GM12878 (cell line): ENCODE measurements at regions not wholly inside any gene's neighbourhood (a gene's known extent, or its start where the extent isn't known, plus 50 kb on each side); places are given as distances from the start of the nearest gene placed in this dataset.

Experiments
- ATAC-seq: fragments of 200-7000 bp; cut with Tn5 transposase; 3 replicates; pipeline ENCODE4 v1.9.1; 2020; ENCODE audit warnings: mild to moderate bottlenecking, moderate library complexity
- BruUV-seq: library from RNA; stranded (reverse); fragments of 400-500 nt; replicated peaks from 2 replicates; lab custom pipeline; 2021; lab: Mats Ljungman, UMichigan
- CTCF ChIA-PET: fragments of 300-600 bp; sonication (Branson Sonifier 250); formaldehyde crosslinking; extraction: SDS; loops from one replicate; lab custom pipeline; 2021; ENCODE audit warnings: inconsistent platforms; lab: Yijun Ruan, JAX
- POLR2A ChIA-PET: fragments of 350-600 bp; formaldehyde crosslinking; extraction: SDS; loops from one replicate; lab custom pipeline; 2021; ENCODE audit warnings: inconsistent platforms; lab: Charles Lee
- RAD21 ChIA-PET: fragments of 300-600 bp; sonication (Branson Sonifier 250); formaldehyde crosslinking; loops from one replicate; lab custom pipeline; 2023; ENCODE audit warnings: antibody characterized with exemption; ENCODE audit not compliant: unreplicated experiment; lab: Charles Lee
- SMC1A ChIA-PET: fragments of 300-600 bp; sonication (Branson Sonifier 250); formaldehyde crosslinking; loops from one replicate; lab custom pipeline; 2023; ENCODE audit not compliant: unreplicated experiment, uncharacterized antibody; lab: Charles Lee
- DNase-seq: peaks from one replicate; pipeline ENCODE4 v3.0.0-alpha.2; 2011; ENCODE audit warnings: low read depth, low spot score
- FAIRE-seq: peaks from 3 replicates; lab custom pipeline; 2011; peaks lifted over from hg19 to GRCh38; lab: Jason Lieb, UNC
- H2AFZ ChIP-seq: 2 replicates; pipeline ENCODE4 v1.6.0; 2011; ENCODE audit warnings: low read depth, low read length, control low read depth; ENCODE audit not compliant: control insufficient read depth
- H3K27ac ChIP-seq: 2 replicates; pipeline ENCODE4 v1.5.1; 2011; ENCODE audit warnings: control low read depth; ENCODE audit not compliant: control insufficient read depth, insufficient read depth
- H3K27me3 ChIP-seq, 2 experiments: replicated peaks in 1 of 2; 2 replicates each; pipeline versions ENCODE4 v1.6.0 to v1.6.1; 2011; ENCODE audit warnings: low read length in 1 of 2; ENCODE audit not compliant: control insufficient read depth in 2 of 2, insufficient read depth in 2 of 2
- H3K36me3 ChIP-seq, 2 experiments: 2 replicates each; pipeline ENCODE4 v1.5.1; 2011; ENCODE audit warnings: low read length in 1 of 2; ENCODE audit not compliant: control insufficient read depth in 2 of 2, insufficient read depth in 2 of 2
- H3K4me1 ChIP-seq: 2 replicates; pipeline ENCODE4 v1.6.1; 2011; ENCODE audit warnings: mild to moderate bottlenecking, low read length, moderate library complexity, mixed read lengths; ENCODE audit not compliant: control insufficient read depth, insufficient read depth
- H3K4me2 ChIP-seq: 2 replicates; pipeline ENCODE4 v1.6.0; 2011; ENCODE audit warnings: control low read depth; ENCODE audit not compliant: control insufficient read depth, insufficient read depth
- H3K4me3 ChIP-seq: fragments of 200-600 bp; sonication (generic); 2 replicates; pipeline ENCODE4 v1.5.1; 2016
- H3K79me2 ChIP-seq: 2 replicates; pipeline ENCODE4 v1.6.0; 2011; ENCODE audit warnings: low read length; ENCODE audit not compliant: control insufficient read depth, insufficient read depth
- H3K9ac ChIP-seq: 2 replicates; pipeline ENCODE4 v1.8.0; 2011; ENCODE audit warnings: low read length, control low read depth, mixed read lengths; ENCODE audit not compliant: control insufficient read depth, insufficient read depth
- H3K9me3 ChIP-seq: replicated peaks from 3 replicates; pipeline ENCODE4 v1.5.1; 2011; ENCODE audit warnings: mild to moderate bottlenecking, low read length; ENCODE audit not compliant: control insufficient read depth, insufficient read depth
- H4K20me1 ChIP-seq: 2 replicates; pipeline ENCODE4 v1.6.0; 2011; ENCODE audit not compliant: control insufficient read depth, insufficient read depth
- ATF7 ChIP-seq: fragments of 450-650 bp; IDR thresholded peaks from 2 replicates; pipeline ENCODE4 v1.6.1; 2016; ENCODE audit warnings: low read depth, mild to moderate bottlenecking
- CBFB ChIP-seq: IDR thresholded peaks from 2 replicates; pipeline ENCODE4 v1.6.1; 2016; ENCODE audit warnings: antibody characterized with exemption, low read depth
- EGR1 ChIP-seq, 2 experiments: IDR thresholded peaks; 1 replicate in 1 of 2; 2 replicates in 1 of 2; pipeline ENCODE4 v1.6.1; 2011 to 2012; ENCODE audit warnings: low read depth in 2 of 2, low read length in 2 of 2, borderline replicate concordance in 1 of 2, mild to moderate bottlenecking in 1 of 2, moderate library complexity in 1 of 2
- ESRRA ChIP-seq: IDR thresholded peaks from 2 replicates; pipeline ENCODE4 v1.6.1; 2012; ENCODE audit warnings: mild to moderate bottlenecking, low read length, improper control_type of control experiment
- EZH2 ChIP-seq: IDR thresholded peaks from 2 replicates; pipeline ENCODE4 v1.6.1; 2012; ENCODE audit warnings: low read depth, mild to moderate bottlenecking, control low read depth, inconsistent platforms, low read length, borderline replicate concordance; ENCODE audit not compliant: control insufficient read depth
- JUNB ChIP-seq: IDR thresholded peaks from 2 replicates; pipeline ENCODE4 v1.6.1; 2016; ENCODE audit warnings: antibody characterized with exemption, mild to moderate bottlenecking
- KAT2A ChIP-seq: conservative IDR thresholded peaks from 2 replicates; pipeline ENCODE4 v1.6.1; 2011; ENCODE audit warnings: low read depth, low read length; ENCODE audit not compliant: control insufficient read depth
- KLF5 ChIP-seq: fragments of 450-650 bp; IDR thresholded peaks from 2 replicates; pipeline ENCODE4 v1.6.1; 2014; ENCODE audit warnings: mild to moderate bottlenecking; ENCODE audit not compliant: partially characterized antibody
- NFYA ChIP-seq: IDR thresholded peaks from 2 replicates; pipeline ENCODE4 v1.6.1; 2011; ENCODE audit warnings: low read depth, mild to moderate bottlenecking, low read length, improper control_type of control experiment, borderline replicate concordance
- SMAD5 ChIP-seq: IDR thresholded peaks from 2 replicates; pipeline ENCODE4 v1.6.1; 2016; ENCODE audit warnings: antibody characterized with exemption, low read depth
- SPI1 ChIP-seq: IDR thresholded peaks from 2 replicates; pipeline ENCODE4 v1.6.1; 2011; ENCODE audit warnings: low read depth, mild to moderate bottlenecking, low read length, moderate library complexity, borderline replicate concordance; ENCODE audit not compliant: insufficient read depth
- SREBF2 ChIP-seq: IDR thresholded peaks from 2 replicates; pipeline ENCODE4 v1.6.1; 2012; ENCODE audit warnings: mild to moderate bottlenecking, low read length
- YY1 ChIP-seq: IDR thresholded peaks from 2 replicates; pipeline ENCODE4 v1.6.1; 2011; ENCODE audit warnings: low read depth, mild to moderate bottlenecking, low read length
- ZBED1 ChIP-seq: IDR thresholded peaks from 2 replicates; pipeline ENCODE4 v1.6.1; 2016; ENCODE audit warnings: borderline replicate concordance
- WGBS: methylation state at CpG from one replicate; pipeline ENCODE4 v1.1.6; 2016; ENCODE audit warnings: low lambda C conversion rate; ENCODE audit not compliant: insufficient replicate concordance, insufficient coverage; ENCODE audit errors: missing lambda C conversion rate; 5-methylcytosine and 5-hydroxymethylcytosine counted together
- in situ Hi-C: fragments of 300-500 bp; cut with MboI; formaldehyde crosslinking; loops from 9 replicates; pipeline ENCODE4 v1.14.3; 2018; ENCODE audit warnings: mixed read lengths
- intact Hi-C: fragments of 100-400 bp; cut with micrococcal nuclease; formaldehyde crosslinking; loops from one replicate; pipeline ENCODE4 v1.14.2; 2022; ENCODE audit not compliant: unreplicated experiment
- TF ChIP-seq, protein P1 (sequence below): fragments of 150-350 bp; IDR thresholded peaks from 2 replicates; pipeline ENCODE4 v1.6.1; 2014; ENCODE audit warnings: mild to moderate bottlenecking, low read depth, low read length
- TF ChIP-seq, protein P2 (sequence below): fragments of 450-650 bp; IDR thresholded peaks from 2 replicates; pipeline ENCODE4 v1.6.1; 2017; ENCODE audit warnings: mild to moderate bottlenecking

DNA sequence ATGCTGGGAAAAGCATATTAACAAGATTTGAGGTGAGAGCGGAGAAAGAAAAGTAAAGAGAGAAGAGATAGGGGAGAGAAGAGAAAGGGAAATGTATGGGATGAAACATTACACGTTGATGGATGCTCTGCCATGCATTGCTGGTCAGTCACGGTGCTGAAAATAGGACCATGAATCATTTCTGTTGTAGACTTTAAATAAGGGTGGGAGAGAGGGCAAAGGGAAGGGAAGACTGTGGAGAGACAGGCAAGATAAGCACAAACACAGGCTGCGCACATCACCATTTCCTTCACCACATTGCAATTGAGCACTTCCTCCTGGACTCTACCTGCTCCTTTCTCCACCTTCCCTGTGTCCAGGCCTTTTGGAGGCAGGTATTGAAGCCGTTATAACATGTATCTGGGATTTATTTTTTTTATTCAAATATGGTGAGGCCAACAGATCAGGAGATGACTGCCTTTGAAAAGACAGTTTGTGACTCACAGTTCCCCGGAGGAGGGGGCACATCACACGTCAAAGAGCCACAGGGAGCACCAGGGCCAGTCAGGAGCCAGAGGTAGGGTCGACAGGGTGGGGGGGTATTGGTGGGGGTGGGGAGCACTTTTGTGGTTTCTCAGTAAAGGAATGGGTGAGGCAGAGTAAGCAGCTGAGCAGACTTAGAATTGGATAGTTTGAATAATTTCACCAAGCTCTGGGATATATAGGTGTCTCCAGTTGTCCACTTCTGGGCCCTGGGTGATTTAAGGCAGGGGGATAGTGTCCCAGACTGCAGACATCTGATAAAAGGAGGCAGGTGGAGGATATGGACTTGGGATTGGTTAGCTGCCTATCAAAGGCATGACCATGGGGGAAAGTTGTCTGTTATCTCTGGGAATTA, 372.8 kb upstream of the ST6GAL2 start:
- Histone ChIP-seq H2AFZ (no peak overlapping the region), H3K4me3 (no peak overlapping the region), H3K27me3 (no peaks in the 10 kb centered on the region), H3K9me3 (no peaks in the 10 kb centered on the region), H4K20me1 (no peaks in the 10 kb centered on the region), H3K4me2 (no peak overlapping the region), H3K9ac (no peak overlapping the region), H3K79me2 (no peaks in the 10 kb centered on the region), H3K4me1 (no peaks in the 10 kb centered on the region), H3K36me3 (no peaks in the 10 kb centered on the region), H3K27ac (no peak overlapping the region)
- ChIA-PET CTCF (no interaction called here), RAD21 (no interaction called here), POLR2A (no interaction called here), SMC1A (no interaction called here)
- in situ Hi-C loops (no loop called here), intact Hi-C loops (no loop called here)
- TF ChIP-seq ATF7: no peak
- TF ChIP-seq EGR1 (IDR thresholded peaks at IDR 0.05; ENCODE audit: borderline replicate concordance in 1 of 2, low read depth in 2 of 2, low read length in 2 of 2): no peak
- TF ChIP-seq ZBED1: no peak
- TF ChIP-seq YY1: no peak
- TF ChIP-seq NFYA: no peak
- no peak for TF ChIP-seq SPI1
- TF ChIP-seq SMAD5: no peak
- no peak for TF ChIP-seq KLF5
- TF ChIP-seq JUNB: no peak
- TF ChIP-seq CBFB: no peak
- no peak for TF ChIP-seq EZH2
- no peak for TF ChIP-seq ESRRA
- no peak for TF ChIP-seq KAT2A
- TF ChIP-seq, protein P1, sequence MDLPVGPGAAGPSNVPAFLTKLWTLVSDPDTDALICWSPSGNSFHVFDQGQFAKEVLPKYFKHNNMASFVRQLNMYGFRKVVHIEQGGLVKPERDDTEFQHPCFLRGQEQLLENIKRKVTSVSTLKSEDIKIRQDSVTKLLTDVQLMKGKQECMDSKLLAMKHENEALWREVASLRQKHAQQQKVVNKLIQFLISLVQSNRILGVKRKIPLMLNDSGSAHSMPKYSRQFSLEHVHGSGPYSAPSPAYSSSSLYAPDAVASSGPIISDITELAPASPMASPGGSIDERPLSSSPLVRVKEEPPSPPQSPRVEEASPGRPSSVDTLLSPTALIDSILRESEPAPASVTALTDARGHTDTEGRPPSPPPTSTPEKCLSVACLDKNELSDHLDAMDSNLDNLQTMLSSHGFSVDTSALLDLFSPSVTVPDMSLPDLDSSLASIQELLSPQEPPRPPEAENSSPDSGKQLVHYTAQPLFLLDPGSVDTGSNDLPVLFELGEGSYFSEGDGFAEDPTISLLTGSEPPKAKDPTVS: no peak
- TF ChIP-seq, protein P2, sequence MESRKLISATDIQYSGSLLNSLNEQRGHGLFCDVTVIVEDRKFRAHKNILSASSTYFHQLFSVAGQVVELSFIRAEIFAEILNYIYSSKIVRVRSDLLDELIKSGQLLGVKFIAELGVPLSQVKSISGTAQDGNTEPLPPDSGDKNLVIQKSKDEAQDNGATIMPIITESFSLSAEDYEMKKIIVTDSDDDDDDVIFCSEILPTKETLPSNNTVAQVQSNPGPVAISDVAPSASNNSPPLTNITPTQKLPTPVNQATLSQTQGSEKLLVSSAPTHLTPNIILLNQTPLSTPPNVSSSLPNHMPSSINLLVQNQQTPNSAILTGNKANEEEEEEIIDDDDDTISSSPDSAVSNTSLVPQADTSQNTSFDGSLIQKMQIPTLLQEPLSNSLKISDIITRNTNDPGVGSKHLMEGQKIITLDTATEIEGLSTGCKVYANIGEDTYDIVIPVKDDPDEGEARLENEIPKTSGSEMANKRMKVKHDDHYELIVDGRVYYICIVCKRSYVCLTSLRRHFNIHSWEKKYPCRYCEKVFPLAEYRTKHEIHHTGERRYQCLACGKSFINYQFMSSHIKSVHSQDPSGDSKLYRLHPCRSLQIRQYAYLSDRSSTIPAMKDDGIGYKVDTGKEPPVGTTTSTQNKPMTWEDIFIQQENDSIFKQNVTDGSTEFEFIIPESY: no peak
- no peak for TF ChIP-seq SREBF2
- no peak for ATAC-seq
- no TSS peak for BruUV-seq
- no peak for DNase-seq
- FAIRE-seq: no peak
- 18% methylated on average over 8 of the region's 8 CpGs for whole genome bisulfite sequencing
